ENCODE measurements at regions not wholly inside any gene's neighbourhood (a gene's known extent, or its start where the extent isn't known, plus 50 kb on each side); places are given as distances from the start of the nearest gene placed in this dataset.
"Not testable (repeated sequence)": the region's sequence is repeated elsewhere in the genome, so short reads cannot be mapped to it uniquely, and the experiment has no call there.

DNA sequence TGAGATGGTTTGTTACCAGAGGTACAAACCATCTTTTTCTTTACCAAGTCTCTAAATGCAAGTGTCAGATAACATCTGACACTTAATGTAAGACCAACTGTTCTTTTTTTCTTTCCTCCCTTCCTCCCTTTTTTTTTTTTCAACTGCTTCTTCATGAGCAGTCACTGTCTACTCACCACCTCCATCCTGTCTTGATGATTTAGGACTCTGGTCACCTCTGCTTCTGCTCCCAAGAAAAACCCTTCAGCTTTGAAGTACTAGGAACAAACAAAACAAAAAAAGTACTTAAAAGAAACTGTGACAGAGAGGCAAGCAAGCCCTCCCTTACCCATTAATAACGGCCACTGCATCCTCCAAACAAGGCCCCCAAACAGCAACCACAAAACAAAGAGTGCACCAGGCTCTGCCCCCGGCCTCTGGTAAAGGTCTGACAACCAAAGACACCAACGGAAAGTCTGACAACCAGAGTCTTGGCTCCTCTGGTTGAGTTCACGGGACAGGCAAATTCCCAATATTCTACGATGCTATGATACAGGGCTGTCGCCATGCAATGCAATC lies 141.0 kb downstream of the ARL4C start:
- H3K27me3 ChIP-seq (replicated peaks in 2 of 5; ENCODE audit: control insufficient read depth in 4 of 5, insufficient read depth in 5 of 5, low read length in 4 of 5), result peaks cover 0 to 9% (median 2%) of the 10 kb centered on the region in 5 experiments
- H3K4me3 ChIP-seq (ENCODE audit: control insufficient read depth in 1 of 7, extremely low read depth in 1 of 7, insufficient read depth in 4 of 7, low read depth in 2 of 7, low read length in 6 of 7), result no peak overlapping the region
- peaks cover 0 to 8% (median 0%) of the 10 kb centered on the region in 4 experiments for H3K4me1 ChIP-seq (ENCODE audit: control extremely low read depth in 1 of 4, control insufficient read depth in 4 of 4, insufficient read depth in 4 of 4, low read length in 3 of 4)
- POLR2A ChIA-PET, result no interaction called here
- no peaks in the 10 kb centered on the region for H3K36me3 ChIP-seq (ENCODE audit: control insufficient read depth in 4 of 4, insufficient read depth in 4 of 4, low read length in 3 of 4)
- peaks cover 3 to 10% (median 5%) of the 10 kb centered on the region in 5 experiments for H3K9me3 ChIP-seq (ENCODE audit: control extremely low read depth in 1 of 5, control insufficient read depth in 4 of 5, insufficient read depth in 2 of 5, low read depth in 1 of 5, low read length in 4 of 5)
- no peak for DNase-seq
- CTCF ChIA-PET, result no interaction called here
- no peak overlapping the region for H3K27ac ChIP-seq (ENCODE audit: insufficient read depth in 1 of 2, low read depth in 1 of 2, low read length in 2 of 2, poor library complexity in 1 of 2, severe bottlenecking in 2 of 2)
- 34% methylated on average over 3 of the region's 6 CpGs for WGBS (ENCODE audit: insufficient coverage)

DNA sequence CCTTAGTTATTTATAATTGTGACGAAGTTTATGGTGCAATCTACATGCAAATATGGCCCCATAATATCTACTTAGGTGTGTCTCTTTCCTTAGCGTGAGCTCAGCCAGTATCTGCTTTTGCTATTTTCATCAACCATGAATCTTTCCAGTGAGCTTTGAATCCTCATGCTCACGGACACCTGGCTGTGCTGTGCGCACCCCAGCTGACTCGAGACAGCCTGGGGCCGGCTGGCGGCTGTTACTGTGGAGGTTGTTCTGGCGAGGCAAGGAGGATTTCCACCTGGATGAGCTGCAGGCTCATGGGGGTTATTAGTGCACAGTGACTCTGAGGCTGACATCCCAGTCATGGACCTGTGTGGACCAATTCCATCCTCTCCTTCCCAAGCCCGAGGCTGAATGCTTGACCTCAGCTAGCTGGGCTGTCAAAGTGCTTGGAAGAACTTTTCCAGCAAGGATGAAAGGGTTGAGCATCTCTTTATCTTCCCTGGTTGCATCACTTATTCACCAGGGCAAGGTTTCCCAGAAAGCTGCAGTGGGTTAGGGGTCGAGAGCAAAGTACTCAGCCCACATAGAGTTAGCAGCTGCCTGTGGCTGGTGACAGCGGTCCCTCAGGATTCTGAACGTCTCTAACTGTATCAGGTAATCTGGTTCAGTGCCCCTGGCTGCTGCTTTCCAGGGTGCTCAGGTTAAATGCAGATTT lies 141.7 kb downstream of the ARL4C start:
- Histone ChIP-seq H3K4me1 (ENCODE audit: control extremely low read depth in 1 of 4, control insufficient read depth in 4 of 4, insufficient read depth in 4 of 4, low read length in 3 of 4) (peaks cover 0 to 8% (median 0%) of the 10 kb centered on the region in 4 experiments), H3K9me3 (ENCODE audit: control extremely low read depth in 1 of 5, control insufficient read depth in 4 of 5, insufficient read depth in 2 of 5, low read depth in 1 of 5, low read length in 4 of 5) (peaks cover 3 to 10% (median 5%) of the 10 kb centered on the region in 5 experiments), H3K27me3 (replicated peaks in 2 of 5; ENCODE audit: control insufficient read depth in 4 of 5, insufficient read depth in 5 of 5, low read length in 4 of 5) (peaks cover 0 to 9% (median 2%) of the 10 kb centered on the region in 5 experiments), H3K36me3 (ENCODE audit: control insufficient read depth in 4 of 4, insufficient read depth in 4 of 4, low read length in 3 of 4) (no peaks in the 10 kb centered on the region), H3K4me3 (ENCODE audit: control insufficient read depth in 1 of 7, extremely low read depth in 1 of 7, insufficient read depth in 4 of 7, low read depth in 2 of 7, low read length in 6 of 7) (no peak overlapping the region), H3K27ac (ENCODE audit: insufficient read depth in 1 of 2, low read depth in 1 of 2, low read length in 2 of 2, poor library complexity in 1 of 2, severe bottlenecking in 2 of 2) (no peak overlapping the region)
- no peak for DNase-seq
- ChIA-PET CTCF (interaction anchor here (0.8 kb wide), 1 partner anchor 33 kb away, joined by 3 read pairs; no protein-coding TSS in a partner anchor), POLR2A (no interaction called here)
- 78% methylated on average over 12 of the region's 12 CpGs for WGBS (ENCODE audit: insufficient coverage)

DNA sequence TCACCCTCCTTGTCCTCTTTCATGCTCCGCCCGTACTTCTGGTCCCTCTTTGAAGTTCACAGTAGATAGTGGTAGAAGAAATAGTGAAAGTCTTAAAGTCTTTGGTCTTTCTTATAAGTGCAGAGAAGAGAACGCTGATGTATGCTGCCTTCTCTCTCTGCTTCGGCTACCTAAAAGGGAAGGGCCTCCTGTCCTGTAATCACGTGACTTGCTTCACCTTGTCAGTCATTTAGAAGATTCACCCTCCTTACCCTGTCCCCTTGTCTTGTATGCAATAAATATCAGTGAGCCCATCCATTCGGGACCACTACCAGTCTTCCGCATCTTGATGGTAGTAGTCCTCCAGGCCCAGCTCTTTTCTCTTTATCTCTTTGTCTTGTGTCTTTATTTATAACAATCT lies 144.6 kb downstream of the ARL4C start:
- peaks cover 0 to 7% (median 2%) of the 10 kb centered on the region in 5 experiments for H3K27me3 ChIP-seq (replicated peaks in 2 of 5; ENCODE audit: control insufficient read depth in 4 of 5, insufficient read depth in 5 of 5, low read length in 4 of 5)
- no peaks in the 10 kb centered on the region for H3K36me3 ChIP-seq (ENCODE audit: control insufficient read depth in 4 of 4, insufficient read depth in 4 of 4, low read length in 3 of 4)
- ChIA-PET POLR2A (no interaction called here), CTCF (no interaction called here)
- no peak for DNase-seq
- H3K4me3 ChIP-seq (ENCODE audit: control insufficient read depth in 1 of 7, extremely low read depth in 1 of 7, insufficient read depth in 4 of 7, low read depth in 2 of 7, low read length in 6 of 7), result no peak overlapping the region
- peaks cover 6 to 19% (median 11%) of the 10 kb centered on the region in 4 experiments for H3K4me1 ChIP-seq (ENCODE audit: control extremely low read depth in 1 of 4, control insufficient read depth in 4 of 4, insufficient read depth in 4 of 4, low read length in 3 of 4)
- 100% methylated on average over 4 of the region's 7 CpGs for WGBS (ENCODE audit: insufficient coverage)
- H3K9me3 ChIP-seq (ENCODE audit: control extremely low read depth in 1 of 5, control insufficient read depth in 4 of 5, insufficient read depth in 2 of 5, low read depth in 1 of 5, low read length in 4 of 5), result peaks cover 0 to 5% (median 4%) of the 10 kb centered on the region in 5 experiments
- no peak overlapping the region for H3K27ac ChIP-seq (ENCODE audit: insufficient read depth in 1 of 2, low read depth in 1 of 2, low read length in 2 of 2, poor library complexity in 1 of 2, severe bottlenecking in 2 of 2)

DNA sequence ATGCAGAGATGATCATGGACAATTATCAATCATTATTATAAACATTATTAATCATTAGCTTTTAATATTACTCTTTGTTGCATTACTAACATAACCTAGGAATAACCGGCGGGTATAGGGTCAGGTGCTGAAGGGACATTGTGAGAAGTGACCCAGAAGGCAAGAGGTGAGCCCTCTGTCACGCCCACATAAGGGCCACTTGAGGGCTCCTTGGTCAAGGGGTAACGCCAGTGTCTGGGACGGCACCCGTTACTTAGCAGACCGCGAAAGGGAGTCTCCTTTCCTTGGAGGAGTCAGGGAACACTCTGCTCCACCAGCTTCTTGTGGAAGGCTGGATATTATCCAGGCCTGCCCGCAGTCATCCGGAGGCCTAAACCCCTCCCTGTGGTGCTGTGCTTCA lies 145.0 kb downstream of the ARL4C start:
- CTCF ChIA-PET; H3K27me3 ChIP-seq (replicated peaks in 2 of 5; ENCODE audit: control insufficient read depth in 4 of 5, insufficient read depth in 5 of 5, low read length in 4 of 5); H3K36me3 ChIP-seq (ENCODE audit: control insufficient read depth in 4 of 4, insufficient read depth in 4 of 4, low read length in 3 of 4); POLR2A ChIA-PET; H3K27ac ChIP-seq (ENCODE audit: insufficient read depth in 1 of 2, low read depth in 1 of 2, low read length in 2 of 2, poor library complexity in 1 of 2, severe bottlenecking in 2 of 2); DNase-seq; H3K4me3 ChIP-seq (ENCODE audit: control insufficient read depth in 1 of 7, extremely low read depth in 1 of 7, insufficient read depth in 4 of 7, low read depth in 2 of 7, low read length in 6 of 7); H3K9me3 ChIP-seq (ENCODE audit: control extremely low read depth in 1 of 5, control insufficient read depth in 4 of 5, insufficient read depth in 2 of 5, low read depth in 1 of 5, low read length in 4 of 5): not testable (repeated sequence)
- 100% methylated on average over 5 of the region's 10 CpGs for WGBS (ENCODE audit: insufficient coverage)
- H3K4me1 ChIP-seq (ENCODE audit: control extremely low read depth in 1 of 4, control insufficient read depth in 4 of 4, insufficient read depth in 4 of 4, low read length in 3 of 4), result peaks cover 6 to 19% (median 12%) of the 10 kb centered on the region in 4 experiments

DNA sequence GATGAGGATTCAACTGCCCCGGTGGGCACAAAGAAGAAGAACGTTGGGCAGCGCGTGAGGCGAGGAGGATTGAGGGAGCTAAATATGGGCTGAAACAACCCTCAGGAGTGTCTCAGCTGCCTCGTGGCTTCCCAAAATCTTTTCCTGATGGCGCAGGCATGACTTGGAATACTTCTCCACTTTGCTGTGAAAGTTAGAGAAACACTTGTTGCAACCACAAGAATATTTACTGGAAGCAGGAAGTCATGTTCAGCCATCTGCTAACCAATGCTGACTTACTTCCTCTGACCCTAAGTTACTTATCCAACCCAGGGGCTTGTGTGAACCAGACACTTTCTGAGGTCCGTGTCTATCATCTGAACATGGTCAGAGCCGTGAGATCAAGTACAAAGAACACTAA lies 148.8 kb downstream of the ARL4C start:
- H3K27me3 ChIP-seq (replicated peaks in 2 of 5; ENCODE audit: control insufficient read depth in 4 of 5, insufficient read depth in 5 of 5, low read length in 4 of 5), result no peaks in the 10 kb centered on the region
- WGBS (ENCODE audit: insufficient coverage), result 54% methylated on average over 9 of the region's 9 CpGs
- H3K4me3 ChIP-seq (ENCODE audit: control insufficient read depth in 1 of 7, extremely low read depth in 1 of 7, insufficient read depth in 4 of 7, low read depth in 2 of 7, low read length in 6 of 7), result peak overlapping the region in 1 of 7 experiments; percentile 28
- H3K4me1 ChIP-seq (ENCODE audit: control extremely low read depth in 1 of 4, control insufficient read depth in 4 of 4, insufficient read depth in 4 of 4, low read length in 3 of 4), result peaks cover 6 to 13% (median 11%) of the 10 kb centered on the region in 4 experiments
- no peak overlapping the region for H3K27ac ChIP-seq (ENCODE audit: insufficient read depth in 1 of 2, low read depth in 1 of 2, low read length in 2 of 2, poor library complexity in 1 of 2, severe bottlenecking in 2 of 2)
- ChIA-PET POLR2A (interaction anchor here (0.6 kb wide), 1 partner anchor 1237 kb away, joined by 3 read pairs; no protein-coding TSS in a partner anchor), CTCF (no interaction called here)
- peaks cover 0 to 4% (median 3%) of the 10 kb centered on the region in 5 experiments for H3K9me3 ChIP-seq (ENCODE audit: control extremely low read depth in 1 of 5, control insufficient read depth in 4 of 5, insufficient read depth in 2 of 5, low read depth in 1 of 5, low read length in 4 of 5)
- peak; percentile 17 to 66 (median 53) for DNase-seq
- no peaks in the 10 kb centered on the region for H3K36me3 ChIP-seq (ENCODE audit: control insufficient read depth in 4 of 4, insufficient read depth in 4 of 4, low read length in 3 of 4)

DNA sequence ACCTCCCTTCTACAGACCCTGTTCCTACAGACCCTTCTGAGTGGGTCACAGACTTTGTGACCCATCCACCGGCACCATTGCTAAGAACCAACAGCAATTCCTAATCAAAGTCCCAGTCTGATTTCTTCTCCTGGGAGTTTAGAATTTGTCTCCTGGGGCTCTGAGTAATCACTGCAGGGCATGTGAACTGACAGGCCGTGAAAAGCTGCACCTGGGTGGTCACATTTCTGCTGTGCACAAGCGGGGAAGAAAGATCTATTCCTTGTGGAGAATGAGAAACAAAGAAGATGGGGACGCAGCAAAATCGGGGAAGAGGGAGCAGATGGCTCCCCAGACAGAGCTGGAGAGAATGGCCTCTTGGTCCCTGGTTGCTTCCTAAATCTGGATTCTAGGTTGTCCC lies 151.0 kb downstream of the ARL4C start:
- ChIA-PET CTCF (no interaction called here), POLR2A (no interaction called here)
- no peaks in the 10 kb centered on the region for H3K36me3 ChIP-seq (ENCODE audit: control insufficient read depth in 4 of 4, insufficient read depth in 4 of 4, low read length in 3 of 4)
- H3K27me3 ChIP-seq (replicated peaks in 2 of 5; ENCODE audit: control insufficient read depth in 4 of 5, insufficient read depth in 5 of 5, low read length in 4 of 5), result no peaks in the 10 kb centered on the region
- H3K4me3 ChIP-seq (ENCODE audit: control insufficient read depth in 1 of 7, extremely low read depth in 1 of 7, insufficient read depth in 4 of 7, low read depth in 2 of 7, low read length in 6 of 7), result no peak overlapping the region
- peaks cover 6 to 13% (median 11%) of the 10 kb centered on the region in 4 experiments for H3K4me1 ChIP-seq (ENCODE audit: control extremely low read depth in 1 of 4, control insufficient read depth in 4 of 4, insufficient read depth in 4 of 4, low read length in 3 of 4)
- no peaks in the 10 kb centered on the region for H3K9me3 ChIP-seq (ENCODE audit: control extremely low read depth in 1 of 5, control insufficient read depth in 4 of 5, insufficient read depth in 2 of 5, low read depth in 1 of 5, low read length in 4 of 5)
- 97% methylated on average over 5 of the region's 5 CpGs for WGBS (ENCODE audit: insufficient coverage)
- no peak overlapping the region for H3K27ac ChIP-seq (ENCODE audit: insufficient read depth in 1 of 2, low read depth in 1 of 2, low read length in 2 of 2, poor library complexity in 1 of 2, severe bottlenecking in 2 of 2)
- no peak for DNase-seq

DNA sequence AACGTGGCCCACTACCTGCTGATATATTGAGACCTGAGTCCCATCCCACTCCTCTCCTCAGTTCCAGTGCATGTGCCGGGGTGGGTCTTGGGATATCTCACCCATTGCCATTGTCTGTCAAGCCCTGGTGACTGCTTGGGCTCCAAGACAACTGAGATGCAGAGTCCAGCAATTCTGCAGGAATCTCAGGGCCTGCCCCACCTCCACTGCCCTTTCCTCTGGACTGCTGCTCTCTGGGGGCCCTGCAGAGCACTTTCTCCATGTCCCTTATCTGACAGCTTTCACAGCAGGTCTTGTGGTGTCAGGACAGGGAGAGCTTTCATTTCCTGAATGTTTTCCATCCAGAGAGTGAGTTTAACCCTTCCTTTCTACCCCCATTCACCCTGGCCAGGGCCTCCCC lies 152.9 kb downstream of the ARL4C start:
- Histone ChIP-seq H3K27me3 (replicated peaks in 2 of 5; ENCODE audit: control insufficient read depth in 4 of 5, insufficient read depth in 5 of 5, low read length in 4 of 5) (no peaks in the 10 kb centered on the region), H3K36me3 (ENCODE audit: control insufficient read depth in 4 of 4, insufficient read depth in 4 of 4, low read length in 3 of 4) (no peaks in the 10 kb centered on the region), H3K4me3 (ENCODE audit: control insufficient read depth in 1 of 7, extremely low read depth in 1 of 7, insufficient read depth in 4 of 7, low read depth in 2 of 7, low read length in 6 of 7) (no peak overlapping the region), H3K27ac (ENCODE audit: insufficient read depth in 1 of 2, low read depth in 1 of 2, low read length in 2 of 2, poor library complexity in 1 of 2, severe bottlenecking in 2 of 2) (no peak overlapping the region), H3K4me1 (ENCODE audit: control extremely low read depth in 1 of 4, control insufficient read depth in 4 of 4, insufficient read depth in 4 of 4, low read length in 3 of 4) (peaks cover 6 to 13% (median 11%) of the 10 kb centered on the region in 4 experiments), H3K9me3 (ENCODE audit: control extremely low read depth in 1 of 5, control insufficient read depth in 4 of 5, insufficient read depth in 2 of 5, low read depth in 1 of 5, low read length in 4 of 5) (peaks cover 0 to 5% (median 0%) of the 10 kb centered on the region in 5 experiments)
- 88% methylated on average over 2 of the region's 2 CpGs for WGBS (ENCODE audit: insufficient coverage)
- POLR2A ChIA-PET, result no interaction called here
- CTCF ChIA-PET, result interaction anchor here (1.3 kb wide), 1 partner anchor 15 kb away, joined by 3 read pairs; no protein-coding TSS in a partner anchor
- no peak for DNase-seq
